ELR (cell line): ENCODE measurements at regions not wholly inside any gene's neighbourhood (a gene's known extent, or its start where the extent isn't known, plus 50 kb on each side); places are given as distances from the start of the nearest gene placed in this dataset.

Experiments
- DNase-seq: peaks from one replicate; pipeline ENCODE4 v3.0.0-alpha.2; 2015; ENCODE audit warnings: low read depth

DNA sequence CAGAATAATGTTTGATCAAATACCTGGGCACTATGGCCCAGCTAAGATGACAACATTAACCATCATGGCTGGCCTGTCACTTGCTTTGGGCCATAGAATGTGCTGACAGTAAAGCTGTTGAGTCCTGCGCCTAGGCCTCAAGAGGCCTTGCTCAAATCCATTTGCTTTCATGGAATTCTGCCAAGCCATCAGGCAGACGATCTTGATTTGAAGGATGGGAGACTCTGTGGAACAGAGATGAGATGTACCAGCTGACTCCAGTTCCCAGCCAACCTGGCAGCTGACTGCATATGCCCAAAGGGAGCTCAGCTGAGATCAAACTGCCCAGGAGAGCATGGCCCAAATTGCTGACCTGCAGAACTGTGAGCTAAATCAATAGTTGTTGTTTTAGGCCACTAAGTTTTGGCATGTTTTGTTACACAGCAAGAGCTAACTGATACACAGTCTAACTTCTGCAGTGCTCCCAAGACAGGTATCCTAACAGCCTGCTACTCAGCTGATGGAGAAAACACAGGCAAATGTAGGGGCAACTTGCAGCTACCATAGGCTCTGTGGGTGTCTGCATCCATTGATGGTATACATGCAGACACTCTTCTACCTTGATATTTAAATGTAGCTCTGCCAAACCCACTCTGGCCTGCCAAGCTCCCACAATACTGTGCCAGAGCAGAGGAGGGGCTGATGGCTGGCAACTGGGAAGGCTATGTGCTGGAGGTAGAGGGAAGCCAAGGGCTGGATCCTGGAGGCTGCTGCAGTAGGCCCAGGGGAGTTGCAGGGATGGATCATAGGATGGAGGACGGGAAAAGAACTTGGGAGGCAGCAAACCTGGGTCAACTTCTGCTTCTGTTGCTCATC, 55.2 kb upstream of the RNF24 start:
- no peak for DNase-seq

- peak; percentile 34 for DNase-seq
Measured at GRCh38 chr20:4069751-4070150, 54.4 kb upstream of the RNF24 start.

- no peak for DNase-seq
Measured at GRCh38 chr20:4068708-4069107, 53.4 kb upstream of the RNF24 start.

DNA sequence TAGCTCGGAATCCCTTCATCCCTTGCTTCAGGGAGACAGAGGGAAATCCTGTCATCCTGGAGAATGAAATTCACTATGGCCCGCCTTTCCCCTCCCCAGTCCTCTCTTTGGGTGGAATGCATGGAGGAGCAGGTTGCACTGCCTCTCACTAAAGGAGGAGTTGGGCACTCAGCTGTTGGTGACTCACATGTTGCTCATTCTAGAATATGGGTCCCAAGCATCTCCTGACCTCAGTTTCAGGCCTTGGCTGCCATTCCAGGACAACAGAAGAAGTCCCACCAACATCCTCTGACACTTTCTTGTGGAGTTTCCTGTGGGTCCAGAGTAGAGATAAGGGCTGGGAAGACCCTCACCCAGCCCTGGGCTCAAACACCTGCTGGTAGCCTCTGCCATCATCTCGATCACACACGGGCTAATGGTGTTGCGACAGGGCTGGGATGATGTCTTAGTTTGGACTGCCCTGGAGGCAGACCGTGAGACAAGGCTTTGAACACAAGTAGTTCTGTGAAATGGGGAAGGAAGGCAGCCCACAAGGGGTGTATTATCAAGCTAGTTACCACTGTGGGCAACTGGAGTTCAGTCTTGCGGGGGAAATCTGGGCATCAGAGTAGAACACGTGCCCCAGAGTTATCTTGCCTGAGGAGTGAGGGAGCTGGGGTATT, 52.4 kb upstream of the RNF24 start:
- DNase-seq = peak; percentile 88

DNA sequence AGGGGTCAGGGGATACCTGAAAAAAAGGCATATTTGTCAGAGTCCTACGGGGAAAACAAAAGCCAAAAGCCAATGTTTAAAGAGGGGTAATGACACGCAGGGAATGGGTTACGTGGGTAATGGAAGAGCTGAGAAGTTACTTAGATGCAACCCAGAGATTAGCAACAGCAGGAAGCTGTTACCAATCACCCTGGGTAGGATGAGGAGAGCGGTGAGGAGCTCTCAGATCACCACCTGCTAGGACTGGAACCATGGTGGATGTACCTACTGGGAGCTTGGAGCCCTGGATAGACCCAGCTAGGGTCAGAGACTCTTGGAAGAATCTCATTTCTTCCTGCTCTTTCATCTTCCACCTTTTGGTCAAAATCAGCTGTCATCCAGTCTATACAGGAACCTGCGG, 51.2 kb upstream of the RNF24 start:
- no peak for DNase-seq

- peak; percentile 77 for DNase-seq
Measured at GRCh38 chr20:4065391-4065844, 50.1 kb upstream of the RNF24 start.
